GM20431 (cell line): ENCODE measurements at regions not wholly inside any gene's neighbourhood (a gene's known extent, or its start where the extent isn't known, plus 50 kb on each side); places are given as distances from the start of the nearest gene placed in this dataset.

Source experiments
- in situ Hi-C: fragments of 300-500 bp; cut with MseI, MboI; formaldehyde crosslinking; loops from one replicate; pipeline ENCODE4 v1.15.0; 2020; ENCODE audit warnings: low sequenced_read_pairs; ENCODE audit not compliant: unreplicated experiment

GRCh38 chr21:32975811-32976431 is 49.8 kb upstream of the OLIG2 start:
- in situ Hi-C loops: no loop called here
